ENCODE measurements at regions not wholly inside any gene's neighbourhood (a gene's known extent, or its start where the extent isn't known, plus 50 kb on each side); places are given as distances from the start of the nearest gene placed in this dataset.

DNA sequence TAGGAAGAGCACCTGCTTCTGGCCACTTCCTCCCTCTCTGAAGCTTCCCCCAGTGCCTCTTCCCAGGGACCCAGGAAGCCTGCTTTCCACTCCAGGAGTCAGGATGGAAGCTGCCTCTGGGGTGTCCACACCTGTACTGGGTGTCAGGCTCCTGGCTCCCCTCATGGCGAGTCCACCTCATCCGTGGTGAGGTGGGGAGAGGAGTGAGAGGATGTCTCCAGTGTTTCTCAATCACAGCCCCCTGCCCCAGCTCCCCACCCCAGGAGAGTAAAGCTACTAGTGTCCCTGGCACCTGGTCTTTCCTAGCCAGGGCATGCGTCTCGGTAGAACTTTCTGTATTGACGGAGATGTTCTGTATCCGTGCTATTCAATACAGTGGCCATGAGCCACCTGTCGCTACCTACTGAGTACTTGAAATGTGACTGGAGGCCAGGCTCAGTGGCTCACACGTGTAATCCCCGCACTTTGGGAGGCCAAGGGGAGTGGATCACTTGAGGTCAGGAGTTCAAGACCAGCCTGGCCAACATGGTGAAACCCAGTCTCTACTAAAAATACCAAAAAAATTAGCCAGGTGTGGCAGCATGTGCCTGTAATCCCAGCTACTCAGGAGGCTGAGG lies 171.2 kb upstream of the HAAO start:
- TF ChIP-seq, protein P1, sequence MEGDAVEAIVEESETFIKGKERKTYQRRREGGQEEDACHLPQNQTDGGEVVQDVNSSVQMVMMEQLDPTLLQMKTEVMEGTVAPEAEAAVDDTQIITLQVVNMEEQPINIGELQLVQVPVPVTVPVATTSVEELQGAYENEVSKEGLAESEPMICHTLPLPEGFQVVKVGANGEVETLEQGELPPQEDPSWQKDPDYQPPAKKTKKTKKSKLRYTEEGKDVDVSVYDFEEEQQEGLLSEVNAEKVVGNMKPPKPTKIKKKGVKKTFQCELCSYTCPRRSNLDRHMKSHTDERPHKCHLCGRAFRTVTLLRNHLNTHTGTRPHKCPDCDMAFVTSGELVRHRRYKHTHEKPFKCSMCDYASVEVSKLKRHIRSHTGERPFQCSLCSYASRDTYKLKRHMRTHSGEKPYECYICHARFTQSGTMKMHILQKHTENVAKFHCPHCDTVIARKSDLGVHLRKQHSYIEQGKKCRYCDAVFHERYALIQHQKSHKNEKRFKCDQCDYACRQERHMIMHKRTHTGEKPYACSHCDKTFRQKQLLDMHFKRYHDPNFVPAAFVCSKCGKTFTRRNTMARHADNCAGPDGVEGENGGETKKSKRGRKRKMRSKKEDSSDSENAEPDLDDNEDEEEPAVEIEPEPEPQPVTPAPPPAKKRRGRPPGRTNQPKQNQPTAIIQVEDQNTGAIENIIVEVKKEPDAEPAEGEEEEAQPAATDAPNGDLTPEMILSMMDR (IDR thresholded peaks at IDR 0.05; ENCODE audit: extremely low read depth in 1 of 2, insufficient read depth in 1 of 2, low read depth in 1 of 2, low read length in 2 of 2): no peak
- TF ChIP-seq POLR2A (IDR thresholded peaks at IDR 0.05; ENCODE audit: low read depth, low read length) (no peak), MYC (IDR thresholded peaks at IDR 0.05; ENCODE audit: low read depth, low read length) (no peak)

Measured in endothelial cell of umbilical vein (primary cell).